Hindlimb muscle (tissue), 1 donor: ENCODE measurements at regions not wholly inside any gene's neighbourhood (a gene's known extent, or its start where the extent isn't known, plus 50 kb on each side); places are given as distances from the start of the nearest gene placed in this dataset.
"Not testable (repeated sequence)": the region's sequence is repeated elsewhere in the genome, so short reads cannot be mapped to it uniquely, and the experiment has no call there.

Experiments used
- DNase-seq: peaks from one replicate; pipeline ENCODE4 v3.0.0-alpha.2; 2013

GRCh38 chr9:119903851-119904250 is 534.6 kb upstream of the BRINP1 start:
- DNase-seq: no peak

GRCh38 chr9:119902611-119903010 is 533.4 kb upstream of the BRINP1 start:
- DNase-seq: no peak

GRCh38 chr9:119898316-119898715 is 529.1 kb upstream of the BRINP1 start:
- no peak for DNase-seq

GRCh38 chr9:119884438-119884837 is 515.2 kb upstream of the BRINP1 start:
- no peak for DNase-seq

- no peak for DNase-seq
Observed at GRCh38 chr9:119881898-119882297, 512.7 kb upstream of the BRINP1 start.

GRCh38 chr9:119880361-119880760 is 511.1 kb upstream of the BRINP1 start:
- DNase-seq: no peak

GRCh38 chr9:119877306-119877705 is 508.1 kb upstream of the BRINP1 start:
- DNase-seq: no peak

GRCh38 chr9:119873877-119874276 is 504.6 kb upstream of the BRINP1 start:
- DNase-seq: no peak

GRCh38 chr9:119870251-119870650 is 501.0 kb upstream of the BRINP1 start:
- not testable (repeated sequence) for DNase-seq

GRCh38 chr9:119868694-119869093 is 499.5 kb upstream of the BRINP1 start:
- DNase-seq: no peak

- DNase-seq: no peak
Observed at GRCh38 chr9:119861842-119862241, 492.6 kb upstream of the BRINP1 start.

GRCh38 chr9:119859128-119859527 is 489.9 kb upstream of the BRINP1 start:
- no peak for DNase-seq

- DNase-seq: no peak
Observed at GRCh38 chr9:119853126-119853525, 483.9 kb upstream of the BRINP1 start.

GRCh38 chr9:119852390-119852789 is 483.2 kb upstream of the BRINP1 start:
- DNase-seq: no peak

GRCh38 chr9:119844431-119844830 is 475.2 kb upstream of the BRINP1 start:
- DNase-seq: no peak

GRCh38 chr9:119841016-119841415 is 471.8 kb upstream of the BRINP1 start:
- no peak for DNase-seq

- DNase-seq: no peak
Observed at GRCh38 chr9:119839888-119840287, 470.7 kb upstream of the BRINP1 start.

GRCh38 chr9:119838210-119838609 is 469.0 kb upstream of the BRINP1 start:
- no peak for DNase-seq

- DNase-seq: no peak
Observed at GRCh38 chr9:119836036-119836435, 466.8 kb upstream of the BRINP1 start.

- DNase-seq: no peak
Observed at GRCh38 chr9:119834064-119834620, 464.9 kb upstream of the BRINP1 start.

GRCh38 chr9:119831309-119831708 is 462.1 kb upstream of the BRINP1 start:
- no peak for DNase-seq

GRCh38 chr9:119829748-119830147 is 460.5 kb upstream of the BRINP1 start:
- DNase-seq: no peak

- no peak for DNase-seq
Observed at GRCh38 chr9:119829186-119829585, 460.0 kb upstream of the BRINP1 start.

- DNase-seq: no peak
Observed at GRCh38 chr9:119827526-119827925, 458.3 kb upstream of the BRINP1 start.

- DNase-seq: no peak
Observed at GRCh38 chr9:119827126-119827525, 457.9 kb upstream of the BRINP1 start.
